ENCODE measurements at regions not wholly inside any gene's neighbourhood (a gene's known extent, or its start where the extent isn't known, plus 50 kb on each side); places are given as distances from the start of the nearest gene placed in this dataset.

DNA sequence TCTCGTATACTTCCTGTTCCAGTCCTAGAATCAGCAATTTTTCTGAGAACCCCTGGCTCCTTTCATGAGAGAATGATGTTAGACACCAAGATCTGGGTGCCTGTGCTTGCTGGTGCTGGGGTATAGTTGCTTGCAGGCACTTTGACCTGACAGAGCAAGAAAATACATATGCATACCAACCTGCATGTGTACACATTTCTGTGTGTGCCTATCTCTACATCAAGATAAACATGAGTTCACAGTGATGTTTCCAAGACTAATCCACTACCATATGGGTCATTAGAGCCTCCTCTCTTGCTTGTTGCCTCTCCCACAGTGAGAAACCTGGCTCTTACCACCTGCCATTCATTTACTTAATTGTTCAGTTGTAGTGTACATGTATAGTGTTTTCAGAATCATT lies 229.1 kb upstream of the IGFBP3 start:
- no peak for TF ChIP-seq EZH2phosphoT487 (IDR thresholded peaks at IDR 0.05; ENCODE audit: unreplicated experiment)
- no peak for TF ChIP-seq CREB1 (CRISPR knock-in tag; IDR thresholded peaks at IDR 0.05; ENCODE audit: low read depth)
- TF ChIP-seq POLR2AphosphoS5 (IDR thresholded peaks at IDR 0.05; ENCODE audit: low read depth), result no peak
- TF ChIP-seq, protein P1, sequence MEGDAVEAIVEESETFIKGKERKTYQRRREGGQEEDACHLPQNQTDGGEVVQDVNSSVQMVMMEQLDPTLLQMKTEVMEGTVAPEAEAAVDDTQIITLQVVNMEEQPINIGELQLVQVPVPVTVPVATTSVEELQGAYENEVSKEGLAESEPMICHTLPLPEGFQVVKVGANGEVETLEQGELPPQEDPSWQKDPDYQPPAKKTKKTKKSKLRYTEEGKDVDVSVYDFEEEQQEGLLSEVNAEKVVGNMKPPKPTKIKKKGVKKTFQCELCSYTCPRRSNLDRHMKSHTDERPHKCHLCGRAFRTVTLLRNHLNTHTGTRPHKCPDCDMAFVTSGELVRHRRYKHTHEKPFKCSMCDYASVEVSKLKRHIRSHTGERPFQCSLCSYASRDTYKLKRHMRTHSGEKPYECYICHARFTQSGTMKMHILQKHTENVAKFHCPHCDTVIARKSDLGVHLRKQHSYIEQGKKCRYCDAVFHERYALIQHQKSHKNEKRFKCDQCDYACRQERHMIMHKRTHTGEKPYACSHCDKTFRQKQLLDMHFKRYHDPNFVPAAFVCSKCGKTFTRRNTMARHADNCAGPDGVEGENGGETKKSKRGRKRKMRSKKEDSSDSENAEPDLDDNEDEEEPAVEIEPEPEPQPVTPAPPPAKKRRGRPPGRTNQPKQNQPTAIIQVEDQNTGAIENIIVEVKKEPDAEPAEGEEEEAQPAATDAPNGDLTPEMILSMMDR (conservative IDR thresholded peaks at IDR 0.05; ENCODE audit: low read depth in 2 of 2), result no peak
- TF ChIP-seq, protein P2, sequence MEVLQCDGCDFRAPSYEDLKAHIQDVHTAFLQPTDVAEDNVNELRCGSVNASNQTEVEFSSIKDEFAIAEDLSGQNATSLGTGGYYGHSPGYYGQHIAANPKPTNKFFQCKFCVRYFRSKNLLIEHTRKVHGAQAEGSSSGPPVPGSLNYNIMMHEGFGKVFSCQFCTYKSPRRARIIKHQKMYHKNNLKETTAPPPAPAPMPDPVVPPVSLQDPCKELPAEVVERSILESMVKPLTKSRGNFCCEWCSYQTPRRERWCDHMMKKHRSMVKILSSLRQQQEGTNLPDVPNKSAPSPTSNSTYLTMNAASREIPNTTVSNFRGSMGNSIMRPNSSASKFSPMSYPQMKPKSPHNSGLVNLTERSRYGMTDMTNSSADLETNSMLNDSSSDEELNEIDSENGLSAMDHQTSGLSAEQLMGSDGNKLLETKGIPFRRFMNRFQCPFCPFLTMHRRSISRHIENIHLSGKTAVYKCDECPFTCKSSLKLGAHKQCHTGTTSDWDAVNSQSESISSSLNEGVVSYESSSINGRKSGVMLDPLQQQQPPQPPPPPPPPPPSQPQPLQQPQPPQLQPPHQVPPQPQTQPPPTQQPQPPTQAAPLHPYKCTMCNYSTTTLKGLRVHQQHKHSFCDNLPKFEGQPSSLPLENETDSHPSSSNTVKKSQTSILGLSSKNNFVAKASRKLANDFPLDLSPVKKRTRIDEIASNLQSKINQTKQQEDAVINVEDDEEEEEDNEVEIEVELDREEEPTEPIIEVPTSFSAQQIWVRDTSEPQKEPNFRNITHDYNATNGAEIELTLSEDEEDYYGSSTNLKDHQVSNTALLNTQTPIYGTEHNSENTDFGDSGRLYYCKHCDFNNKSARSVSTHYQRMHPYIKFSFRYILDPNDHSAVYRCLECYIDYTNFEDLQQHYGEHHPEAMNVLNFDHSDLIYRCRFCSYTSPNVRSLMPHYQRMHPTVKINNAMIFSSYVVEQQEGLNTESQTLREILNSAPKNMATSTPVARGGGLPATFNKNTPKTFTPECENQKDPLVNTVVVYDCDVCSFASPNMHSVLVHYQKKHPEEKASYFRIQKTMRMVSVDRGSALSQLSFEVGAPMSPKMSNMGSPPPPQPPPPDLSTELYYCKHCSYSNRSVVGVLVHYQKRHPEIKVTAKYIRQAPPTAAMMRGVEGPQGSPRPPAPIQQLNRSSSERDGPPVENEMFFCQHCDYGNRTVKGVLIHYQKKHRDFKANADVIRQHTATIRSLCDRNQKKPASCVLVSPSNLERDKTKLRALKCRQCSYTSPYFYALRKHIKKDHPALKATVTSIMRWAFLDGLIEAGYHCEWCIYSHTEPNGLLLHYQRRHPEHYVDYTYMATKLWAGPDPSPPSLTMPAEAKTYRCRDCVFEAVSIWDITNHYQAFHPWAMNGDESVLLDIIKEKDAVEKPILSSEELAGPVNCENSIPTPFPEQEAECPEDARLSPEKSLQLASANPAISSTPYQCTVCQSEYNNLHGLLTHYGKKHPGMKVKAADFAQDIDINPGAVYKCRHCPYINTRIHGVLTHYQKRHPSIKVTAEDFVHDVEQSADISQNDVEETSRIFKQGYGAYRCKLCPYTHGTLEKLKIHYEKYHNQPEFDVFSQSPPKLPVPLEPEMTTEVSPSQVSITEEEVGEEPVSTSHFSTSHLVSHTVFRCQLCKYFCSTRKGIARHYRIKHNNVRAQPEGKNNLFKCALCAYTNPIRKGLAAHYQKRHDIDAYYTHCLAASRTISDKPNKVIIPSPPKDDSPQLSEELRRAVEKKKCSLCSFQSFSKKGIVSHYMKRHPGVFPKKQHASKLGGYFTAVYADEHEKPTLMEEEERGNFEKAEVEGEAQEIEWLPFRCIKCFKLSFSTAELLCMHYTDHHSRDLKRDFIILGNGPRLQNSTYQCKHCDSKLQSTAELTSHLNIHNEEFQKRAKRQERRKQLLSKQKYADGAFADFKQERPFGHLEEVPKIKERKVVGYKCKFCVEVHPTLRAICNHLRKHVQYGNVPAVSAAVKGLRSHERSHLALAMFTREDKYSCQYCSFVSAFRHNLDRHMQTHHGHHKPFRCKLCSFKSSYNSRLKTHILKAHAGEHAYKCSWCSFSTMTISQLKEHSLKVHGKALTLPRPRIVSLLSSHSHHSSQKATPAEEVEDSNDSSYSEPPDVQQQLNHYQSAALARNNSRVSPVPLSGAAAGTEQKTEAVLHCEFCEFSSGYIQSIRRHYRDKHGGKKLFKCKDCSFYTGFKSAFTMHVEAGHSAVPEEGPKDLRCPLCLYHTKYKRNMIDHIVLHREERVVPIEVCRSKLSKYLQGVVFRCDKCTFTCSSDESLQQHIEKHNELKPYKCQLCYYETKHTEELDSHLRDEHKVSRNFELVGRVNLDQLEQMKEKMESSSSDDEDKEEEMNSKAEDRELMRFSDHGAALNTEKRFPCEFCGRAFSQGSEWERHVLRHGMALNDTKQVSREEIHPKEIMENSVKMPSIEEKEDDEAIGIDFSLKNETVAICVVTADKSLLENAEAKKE (CRISPR knock-in tag; IDR thresholded peaks at IDR 0.05), result no peak
- TF ChIP-seq, protein P3, sequence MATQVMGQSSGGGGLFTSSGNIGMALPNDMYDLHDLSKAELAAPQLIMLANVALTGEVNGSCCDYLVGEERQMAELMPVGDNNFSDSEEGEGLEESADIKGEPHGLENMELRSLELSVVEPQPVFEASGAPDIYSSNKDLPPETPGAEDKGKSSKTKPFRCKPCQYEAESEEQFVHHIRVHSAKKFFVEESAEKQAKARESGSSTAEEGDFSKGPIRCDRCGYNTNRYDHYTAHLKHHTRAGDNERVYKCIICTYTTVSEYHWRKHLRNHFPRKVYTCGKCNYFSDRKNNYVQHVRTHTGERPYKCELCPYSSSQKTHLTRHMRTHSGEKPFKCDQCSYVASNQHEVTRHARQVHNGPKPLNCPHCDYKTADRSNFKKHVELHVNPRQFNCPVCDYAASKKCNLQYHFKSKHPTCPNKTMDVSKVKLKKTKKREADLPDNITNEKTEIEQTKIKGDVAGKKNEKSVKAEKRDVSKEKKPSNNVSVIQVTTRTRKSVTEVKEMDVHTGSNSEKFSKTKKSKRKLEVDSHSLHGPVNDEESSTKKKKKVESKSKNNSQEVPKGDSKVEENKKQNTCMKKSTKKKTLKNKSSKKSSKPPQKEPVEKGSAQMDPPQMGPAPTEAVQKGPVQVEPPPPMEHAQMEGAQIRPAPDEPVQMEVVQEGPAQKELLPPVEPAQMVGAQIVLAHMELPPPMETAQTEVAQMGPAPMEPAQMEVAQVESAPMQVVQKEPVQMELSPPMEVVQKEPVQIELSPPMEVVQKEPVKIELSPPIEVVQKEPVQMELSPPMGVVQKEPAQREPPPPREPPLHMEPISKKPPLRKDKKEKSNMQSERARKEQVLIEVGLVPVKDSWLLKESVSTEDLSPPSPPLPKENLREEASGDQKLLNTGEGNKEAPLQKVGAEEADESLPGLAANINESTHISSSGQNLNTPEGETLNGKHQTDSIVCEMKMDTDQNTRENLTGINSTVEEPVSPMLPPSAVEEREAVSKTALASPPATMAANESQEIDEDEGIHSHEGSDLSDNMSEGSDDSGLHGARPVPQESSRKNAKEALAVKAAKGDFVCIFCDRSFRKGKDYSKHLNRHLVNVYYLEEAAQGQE (IDR thresholded peaks at IDR 0.05; ENCODE audit: unreplicated experiment), result no peak
- TF ChIP-seq, protein P4, sequence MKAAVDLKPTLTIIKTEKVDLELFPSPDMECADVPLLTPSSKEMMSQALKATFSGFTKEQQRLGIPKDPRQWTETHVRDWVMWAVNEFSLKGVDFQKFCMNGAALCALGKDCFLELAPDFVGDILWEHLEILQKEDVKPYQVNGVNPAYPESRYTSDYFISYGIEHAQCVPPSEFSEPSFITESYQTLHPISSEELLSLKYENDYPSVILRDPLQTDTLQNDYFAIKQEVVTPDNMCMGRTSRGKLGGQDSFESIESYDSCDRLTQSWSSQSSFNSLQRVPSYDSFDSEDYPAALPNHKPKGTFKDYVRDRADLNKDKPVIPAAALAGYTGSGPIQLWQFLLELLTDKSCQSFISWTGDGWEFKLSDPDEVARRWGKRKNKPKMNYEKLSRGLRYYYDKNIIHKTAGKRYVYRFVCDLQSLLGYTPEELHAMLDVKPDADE (IDR thresholded peaks at IDR 0.05), result no peak
- TF ChIP-seq EZH2 (IDR thresholded peaks at IDR 0.05; ENCODE audit: low read depth, unreplicated experiment), result no peak
